ENCODE measurements at regions not wholly inside any gene's neighbourhood (a gene's known extent, or its start where the extent isn't known, plus 50 kb on each side); places are given as distances from the start of the nearest gene placed in this dataset.

GRCh38 chr12:132433641-132434395, 56.1 kb upstream of the FBRSL1 start:
- Histone ChIP-seq H3K27me3 (ENCODE audit: insufficient read depth) (peaks cover 18% of the 10 kb centered on the region), H3F3A (replicated peaks; ENCODE audit: insufficient read depth) (no peaks in the 10 kb centered on the region), H4K20me1 (ENCODE audit: insufficient read depth) (no peaks in the 10 kb centered on the region), H3K79me2 (ENCODE audit: insufficient read depth) (no peaks in the 10 kb centered on the region), H3K9ac (no peak overlapping the region), H3K36me3 (replicated peaks in 1 of 2; ENCODE audit: control insufficient read depth in 1 of 2, insufficient read depth in 2 of 2, low read length in 1 of 2) (no peaks in the 10 kb centered on the region), H3K4me3 (ENCODE audit: low read depth in 2 of 2, low read length in 1 of 2) (no peak overlapping the region), H3K4me2 (no peak overlapping the region), H2AFZ (ENCODE audit: low read depth) (no peak overlapping the region), H3K27ac (ENCODE audit: low read depth in 2 of 2, low read length in 1 of 2) (no peak overlapping the region), H3K9me2 (no peaks in the 10 kb centered on the region), H3K9me3 (no peaks in the 10 kb centered on the region), H3K4me1 (ENCODE audit: control insufficient read depth in 1 of 2, insufficient read depth in 2 of 2, low read depth in 1 of 2, low read length in 1 of 2) (peaks cover 0 to 9% of the 10 kb centered on the region in 2 experiments; a peak in 1 of 4 replicates)
- peak; percentile 51 for DNase-seq
- TF ChIP-seq FOSL2 (IDR thresholded peaks at IDR 0.05; ENCODE audit: borderline replicate concordance, low read depth) = no peak
- no peak for TF ChIP-seq SMC3 (IDR thresholded peaks at IDR 0.05; ENCODE audit: low read depth, low read length)
- no peak for TF ChIP-seq EP300 (IDR thresholded peaks at IDR 0.05; ENCODE audit: borderline replicate concordance in 1 of 2, low read depth in 1 of 2, low read length in 1 of 2)
- no peak for TF ChIP-seq ELF1 (IDR thresholded peaks at IDR 0.05)
- TF ChIP-seq SIN3A (IDR thresholded peaks at IDR 0.05; ENCODE audit: borderline replicate concordance, low read depth, low read length) = no peak
- TF ChIP-seq IRF3 (IDR thresholded peaks at IDR 0.05; ENCODE audit: low read depth, low read length) = no peak
- no peak for TF ChIP-seq NFIC (IDR thresholded peaks at IDR 0.05; ENCODE audit: borderline replicate concordance)
- no peak for TF ChIP-seq FOXJ3 (CRISPR knock-in tag; IDR thresholded peaks at IDR 0.05)
- no peak for TF ChIP-seq PBX3 (IDR thresholded peaks at IDR 0.05)
- TF ChIP-seq FOXM1 (IDR thresholded peaks at IDR 0.05; ENCODE audit: low read depth) = no peak
- TF ChIP-seq RXRA (IDR thresholded peaks at IDR 0.05; ENCODE audit: borderline replicate concordance, low read depth) = no peak
- TF ChIP-seq POLR2AphosphoS5 (IDR thresholded peaks at IDR 0.05; ENCODE audit: low read depth, low read length) = no peak
- no peak for TF ChIP-seq USF2 (IDR thresholded peaks at IDR 0.05; ENCODE audit: borderline replicate concordance, low read depth, low read length)
- 56% methylated on average over 9 of the region's 35 CpGs for WGBS (ENCODE audit: low lambda C conversion rate)
- ChIA-PET POLR2A (no interaction called here), CTCF (interaction anchor here (1.2 to 3.6 kb wide), 2 partner anchors 19 to 90 kb away, joined by 4 to 20 read pairs; no protein-coding TSS in a partner anchor)
